ENCODE measurements at regions not wholly inside any gene's neighbourhood (a gene's known extent, or its start where the extent isn't known, plus 50 kb on each side); places are given as distances from the start of the nearest gene placed in this dataset.

DNA sequence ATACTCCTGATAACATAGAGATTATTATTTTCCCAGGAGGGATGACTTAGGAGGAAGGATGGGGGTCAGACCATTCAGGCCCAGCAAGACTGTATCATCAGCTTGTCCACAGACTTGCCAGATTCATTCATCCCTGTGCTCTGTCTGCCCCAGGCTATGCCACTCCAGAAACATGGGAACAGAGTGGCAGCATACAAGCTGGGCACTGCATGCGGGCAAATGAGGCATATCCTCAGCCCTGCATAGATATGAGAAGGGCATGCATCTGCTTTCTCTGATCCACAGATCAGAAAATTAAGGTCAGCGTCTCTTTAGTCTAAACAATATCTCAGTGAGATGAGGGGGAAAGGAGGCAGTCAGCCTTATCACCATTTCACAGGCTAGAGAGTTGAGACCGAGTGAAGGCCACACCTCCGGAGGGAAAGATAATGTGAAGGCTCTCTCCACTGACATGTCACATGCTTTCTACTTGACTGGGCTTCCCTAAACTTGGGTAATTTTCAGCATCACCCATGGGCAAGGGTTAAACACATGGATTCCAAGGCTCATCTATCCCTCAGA is 140.5 kb downstream of the TFAP2B start:
- TF ChIP-seq EZH2 (optimal IDR thresholded peaks at IDR 0.05; ENCODE audit: low read depth, low read length) (no peak), EZH2phosphoT487 (IDR thresholded peaks at IDR 0.05; ENCODE audit: low read length) (no peak)
- TF ChIP-seq, protein P1, sequence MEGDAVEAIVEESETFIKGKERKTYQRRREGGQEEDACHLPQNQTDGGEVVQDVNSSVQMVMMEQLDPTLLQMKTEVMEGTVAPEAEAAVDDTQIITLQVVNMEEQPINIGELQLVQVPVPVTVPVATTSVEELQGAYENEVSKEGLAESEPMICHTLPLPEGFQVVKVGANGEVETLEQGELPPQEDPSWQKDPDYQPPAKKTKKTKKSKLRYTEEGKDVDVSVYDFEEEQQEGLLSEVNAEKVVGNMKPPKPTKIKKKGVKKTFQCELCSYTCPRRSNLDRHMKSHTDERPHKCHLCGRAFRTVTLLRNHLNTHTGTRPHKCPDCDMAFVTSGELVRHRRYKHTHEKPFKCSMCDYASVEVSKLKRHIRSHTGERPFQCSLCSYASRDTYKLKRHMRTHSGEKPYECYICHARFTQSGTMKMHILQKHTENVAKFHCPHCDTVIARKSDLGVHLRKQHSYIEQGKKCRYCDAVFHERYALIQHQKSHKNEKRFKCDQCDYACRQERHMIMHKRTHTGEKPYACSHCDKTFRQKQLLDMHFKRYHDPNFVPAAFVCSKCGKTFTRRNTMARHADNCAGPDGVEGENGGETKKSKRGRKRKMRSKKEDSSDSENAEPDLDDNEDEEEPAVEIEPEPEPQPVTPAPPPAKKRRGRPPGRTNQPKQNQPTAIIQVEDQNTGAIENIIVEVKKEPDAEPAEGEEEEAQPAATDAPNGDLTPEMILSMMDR (IDR thresholded peaks at IDR 0.05; ENCODE audit: low read length) = no peak
